ENCODE measurements at regions not wholly inside any gene's neighbourhood (a gene's known extent, or its start where the extent isn't known, plus 50 kb on each side); places are given as distances from the start of the nearest gene placed in this dataset.

DNA sequence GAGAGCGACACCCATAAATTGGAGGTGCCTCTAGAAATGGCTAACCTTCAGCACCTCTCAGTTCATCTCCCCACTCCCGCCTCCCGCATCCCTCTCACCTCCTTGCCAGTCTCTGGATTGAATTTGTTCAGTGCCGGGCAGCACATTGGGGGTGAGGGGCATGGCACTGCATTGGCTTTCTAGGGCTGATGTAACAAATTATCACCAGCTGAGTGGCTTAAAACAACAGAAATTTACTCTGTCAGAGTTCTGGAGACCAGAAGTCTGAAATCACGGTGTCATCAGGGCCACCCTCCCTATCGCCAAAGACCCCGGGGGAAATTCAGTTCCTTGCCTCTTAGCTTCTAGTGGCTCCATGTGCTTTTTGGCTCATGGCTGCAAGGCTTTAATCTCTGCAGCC, 105.1 kb upstream of the RBPJ start:
- TF ChIP-seq, protein P1, sequence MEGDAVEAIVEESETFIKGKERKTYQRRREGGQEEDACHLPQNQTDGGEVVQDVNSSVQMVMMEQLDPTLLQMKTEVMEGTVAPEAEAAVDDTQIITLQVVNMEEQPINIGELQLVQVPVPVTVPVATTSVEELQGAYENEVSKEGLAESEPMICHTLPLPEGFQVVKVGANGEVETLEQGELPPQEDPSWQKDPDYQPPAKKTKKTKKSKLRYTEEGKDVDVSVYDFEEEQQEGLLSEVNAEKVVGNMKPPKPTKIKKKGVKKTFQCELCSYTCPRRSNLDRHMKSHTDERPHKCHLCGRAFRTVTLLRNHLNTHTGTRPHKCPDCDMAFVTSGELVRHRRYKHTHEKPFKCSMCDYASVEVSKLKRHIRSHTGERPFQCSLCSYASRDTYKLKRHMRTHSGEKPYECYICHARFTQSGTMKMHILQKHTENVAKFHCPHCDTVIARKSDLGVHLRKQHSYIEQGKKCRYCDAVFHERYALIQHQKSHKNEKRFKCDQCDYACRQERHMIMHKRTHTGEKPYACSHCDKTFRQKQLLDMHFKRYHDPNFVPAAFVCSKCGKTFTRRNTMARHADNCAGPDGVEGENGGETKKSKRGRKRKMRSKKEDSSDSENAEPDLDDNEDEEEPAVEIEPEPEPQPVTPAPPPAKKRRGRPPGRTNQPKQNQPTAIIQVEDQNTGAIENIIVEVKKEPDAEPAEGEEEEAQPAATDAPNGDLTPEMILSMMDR (IDR thresholded peaks at IDR 0.05; ENCODE audit: control insufficient read depth, insufficient read depth, low read depth, low read length, missing control alignments), result no peak
- DNase-seq (ENCODE audit: low read depth), result no peak
- H3K4me3 ChIP-seq (ENCODE audit: control insufficient read depth, low read depth, low read length), result no peak overlapping the region

DNA sequence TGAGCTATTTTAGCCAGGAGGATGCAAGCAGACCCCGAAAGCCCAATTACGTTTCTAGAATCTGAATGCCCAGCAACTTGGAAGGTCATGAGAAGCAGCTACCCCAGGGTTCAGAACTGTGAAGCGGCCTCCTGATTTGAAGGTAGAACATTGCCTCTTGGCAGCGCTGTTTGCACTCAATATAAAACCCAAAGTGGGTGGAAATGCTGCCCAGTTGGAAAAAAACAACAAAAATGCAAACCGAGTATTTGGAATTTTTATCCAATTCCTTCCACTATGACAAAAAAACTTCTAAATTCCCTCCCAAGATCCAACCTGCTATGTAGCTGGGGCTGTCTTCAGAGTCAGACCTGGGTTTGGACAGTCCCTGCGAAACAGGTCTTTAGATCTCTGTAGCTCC, 103.3 kb upstream of the RBPJ start:
- H3K4me3 ChIP-seq (ENCODE audit: control insufficient read depth, low read depth, low read length), result no peak overlapping the region
- DNase-seq (ENCODE audit: low read depth), result no peak
- TF ChIP-seq, protein P1 (IDR thresholded peaks at IDR 0.05; ENCODE audit: control insufficient read depth, insufficient read depth, low read depth, low read length, missing control alignments), result no peak

DNA sequence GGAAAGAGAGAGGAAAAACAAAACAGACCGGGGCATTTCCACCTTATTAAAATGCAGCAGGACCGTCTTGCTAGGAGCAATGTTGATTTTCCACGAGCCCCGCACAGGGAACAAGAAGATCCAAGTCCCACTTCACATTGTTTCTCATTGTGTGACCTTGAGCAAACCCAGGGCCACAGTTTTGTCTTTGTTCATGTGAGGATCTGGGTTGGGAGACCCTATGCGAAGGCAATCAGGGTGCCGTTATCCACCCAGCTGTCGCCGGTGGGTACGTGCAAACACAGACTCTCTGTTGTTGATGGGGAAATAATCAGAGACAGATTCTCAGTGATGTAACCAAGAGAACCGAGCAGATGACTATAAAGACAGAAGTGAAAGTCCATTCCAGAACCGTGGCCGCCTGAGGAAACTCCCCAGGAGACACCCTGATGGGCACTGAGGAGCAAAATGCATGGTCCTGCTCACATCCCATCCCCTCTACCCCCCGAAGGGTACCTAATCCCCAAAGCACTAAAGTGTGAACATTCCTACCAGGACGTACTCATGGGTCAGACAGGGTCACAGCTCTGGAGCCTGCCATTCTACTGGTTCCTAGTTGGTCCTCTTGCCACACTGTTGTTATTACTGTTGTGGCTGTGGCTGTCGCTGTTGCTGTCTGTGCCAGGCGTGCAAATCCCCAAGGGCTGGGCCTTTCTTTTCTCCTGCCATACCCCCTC, 102.7 kb upstream of the RBPJ start:
- H3K4me3 ChIP-seq (ENCODE audit: control insufficient read depth, low read depth, low read length), result no peak overlapping the region
- TF ChIP-seq, protein P1 (IDR thresholded peaks at IDR 0.05; ENCODE audit: control insufficient read depth, insufficient read depth, low read depth, low read length, missing control alignments), result no peak
- DNase-seq (ENCODE audit: low read depth), result no peak

DNA sequence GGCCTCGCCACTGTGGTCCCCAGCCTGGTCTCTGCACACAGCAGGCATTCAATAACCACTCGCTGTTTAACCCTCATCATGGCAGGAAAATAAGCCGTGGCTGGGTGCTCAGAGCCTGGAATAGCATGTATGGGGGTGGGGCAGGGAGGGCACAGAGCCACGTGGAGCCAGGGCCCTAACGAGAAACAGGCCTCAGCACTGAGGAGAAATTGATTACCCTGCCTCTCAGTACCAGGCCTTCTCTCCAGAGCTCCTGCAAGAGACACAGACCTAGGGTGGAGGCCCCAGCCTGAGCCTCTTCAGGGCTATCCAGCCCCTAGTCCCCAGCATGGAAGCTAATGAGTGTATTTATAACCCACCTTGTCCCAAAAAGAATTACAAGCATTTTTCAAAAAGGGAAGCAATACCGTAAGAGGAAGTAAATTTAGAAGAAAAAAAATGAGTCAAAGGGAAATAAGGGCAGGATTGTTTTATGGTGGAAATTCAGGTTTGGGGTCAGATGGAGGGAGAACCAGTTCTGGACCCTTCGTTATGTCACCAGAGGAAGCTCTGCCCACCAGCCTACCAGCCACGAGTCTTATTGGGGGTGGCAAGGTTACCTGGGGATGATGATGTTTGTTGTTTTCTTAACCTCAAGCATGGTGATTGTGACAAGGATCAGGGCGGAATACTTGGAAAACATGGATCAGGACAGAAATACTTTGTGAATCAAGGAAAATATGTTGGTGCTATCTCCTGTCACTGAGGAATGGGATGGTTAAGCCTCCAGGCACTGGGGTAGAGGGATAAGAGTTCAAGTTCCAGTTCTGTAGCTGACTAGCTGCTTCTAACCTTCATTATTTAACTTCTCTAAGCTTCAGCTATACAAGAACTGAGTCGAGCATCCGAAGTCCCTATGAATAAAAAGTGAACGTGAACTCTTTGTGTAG, 101.9 kb upstream of the RBPJ start:
- TF ChIP-seq, protein P1 (IDR thresholded peaks at IDR 0.05; ENCODE audit: control insufficient read depth, insufficient read depth, low read depth, low read length, missing control alignments), result no peak
- no peak for DNase-seq (ENCODE audit: low read depth)
- H3K4me3 ChIP-seq (ENCODE audit: control insufficient read depth, low read depth, low read length), result no peak overlapping the region

DNA sequence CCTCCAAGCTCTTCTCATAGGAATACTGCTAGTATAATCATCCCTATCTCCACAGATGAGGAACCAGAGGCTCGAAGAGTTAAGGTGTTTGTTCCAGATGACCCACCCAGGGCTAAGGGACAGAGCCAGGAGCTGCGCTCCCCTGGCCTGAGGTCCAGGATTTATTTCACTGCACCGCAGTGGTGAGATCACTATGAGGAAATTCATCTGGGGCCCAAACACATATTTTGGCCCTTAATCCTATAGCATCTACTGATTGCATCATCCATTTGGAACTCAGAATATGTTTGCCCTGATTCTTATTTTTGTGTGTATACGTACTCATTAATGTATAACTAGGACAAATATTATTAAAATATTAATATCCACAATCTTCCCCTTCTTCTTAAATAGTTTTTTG, 100.1 kb upstream of the RBPJ start:
- no peak overlapping the region for H3K4me3 ChIP-seq (ENCODE audit: control insufficient read depth, low read depth, low read length)
- no peak for DNase-seq (ENCODE audit: low read depth)
- TF ChIP-seq, protein P1 (IDR thresholded peaks at IDR 0.05; ENCODE audit: control insufficient read depth, insufficient read depth, low read depth, low read length, missing control alignments), result no peak

DNA sequence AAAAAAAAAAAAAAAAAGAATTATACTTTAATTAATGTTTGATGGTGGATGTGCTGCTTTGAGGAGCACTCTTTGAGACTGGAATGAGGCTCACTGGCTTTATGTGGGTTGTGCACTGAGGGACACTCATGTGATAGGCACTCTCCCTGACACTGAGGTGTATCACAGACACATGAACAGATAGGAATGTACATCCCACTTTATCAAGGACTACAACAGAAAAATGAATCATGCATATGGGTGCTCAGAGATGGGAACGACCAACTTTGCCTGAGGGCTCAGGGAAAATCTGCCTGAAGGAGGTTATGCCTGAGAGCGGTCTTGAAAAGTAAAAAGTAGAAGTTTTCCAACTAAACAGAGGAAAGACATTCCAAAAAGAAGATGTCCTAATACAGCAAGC, 97.7 kb upstream of the RBPJ start:
- no peak for DNase-seq (ENCODE audit: low read depth)
- H3K4me3 ChIP-seq (ENCODE audit: control insufficient read depth, low read depth, low read length), result no peak overlapping the region

More for the DNA sequence above, 97.7 kb upstream of the RBPJ start:
- TF ChIP-seq, protein P1 (IDR thresholded peaks at IDR 0.05; ENCODE audit: control insufficient read depth, insufficient read depth, low read depth, low read length, missing control alignments), result no peak

All from AG09309 (cell line).